ENCODE measurements at regions not wholly inside any gene's neighbourhood (a gene's known extent, or its start where the extent isn't known, plus 50 kb on each side); places are given as distances from the start of the nearest gene placed in this dataset.

DNA sequence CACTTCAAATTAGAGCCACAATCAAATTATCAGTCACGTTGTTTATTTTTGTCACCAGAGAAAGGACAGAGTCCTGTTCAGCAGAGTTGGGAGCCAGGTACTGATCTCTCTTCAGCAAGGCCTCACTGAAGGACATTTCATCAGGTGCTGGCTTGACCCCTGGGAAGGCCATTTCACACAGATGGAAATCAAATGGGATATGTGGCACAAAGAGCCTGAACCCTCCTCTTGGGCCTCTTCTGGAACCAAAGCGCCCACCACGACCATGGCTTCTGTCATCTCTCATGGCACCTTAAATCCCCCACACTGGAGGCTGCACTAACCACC, 121.5 kb downstream of the PTCSC3 start:
- TF ChIP-seq TAF1 (IDR thresholded peaks at IDR 0.05; ENCODE audit: low read depth, low read length) (no peak), POLR2AphosphoS5 (IDR thresholded peaks at IDR 0.05; ENCODE audit: low read depth, low read length) (no peak), POLR2A (IDR thresholded peaks at IDR 0.05; ENCODE audit: low read depth, low read length) (no peak), SPI1 (IDR thresholded peaks at IDR 0.05; ENCODE audit: low read depth, low read length) (no peak), PAX5 (IDR thresholded peaks at IDR 0.05; ENCODE audit: insufficient read depth, low read length, severe bottlenecking) (no peak), POU2F2 (IDR thresholded peaks at IDR 0.05; ENCODE audit: low read depth, low read length) (no peak)
